Panc1 (cell line): ENCODE measurements at regions not wholly inside any gene's neighbourhood (a gene's known extent, or its start where the extent isn't known, plus 50 kb on each side); places are given as distances from the start of the nearest gene placed in this dataset.

Experiments
- POLR2AphosphoS5 ChIP-seq: IDR thresholded peaks from 2 replicates; pipeline ENCODE4 v1.6.1; 2012; ENCODE audit warnings: mild to moderate bottlenecking, low read depth, low read length, moderate library complexity
- SIN3A ChIP-seq: IDR thresholded peaks from 2 replicates; pipeline ENCODE4 v1.6.1; 2012; ENCODE audit warnings: low read depth, mild to moderate bottlenecking, low read length, moderate library complexity, borderline replicate concordance; ENCODE audit not compliant: insufficient read depth
- TF ChIP-seq, protein P1 (sequence below): fragments of 450-650 bp; IDR thresholded peaks from 2 replicates; pipeline ENCODE4 v1.5.1; 2017; ENCODE audit warnings: mild to moderate bottlenecking
- TF ChIP-seq, protein P2 (sequence below), 2 experiments: IDR thresholded peaks; 2 replicates each; pipeline ENCODE4 v1.6.1; 2011 to 2012; ENCODE audit warnings: low read depth in 2 of 2, control low read depth in 1 of 2, low read length in 1 of 2, mild to moderate bottlenecking in 1 of 2, moderate library complexity in 1 of 2; ENCODE audit not compliant: insufficient read depth in 1 of 2

- TF ChIP-seq, protein P1, sequence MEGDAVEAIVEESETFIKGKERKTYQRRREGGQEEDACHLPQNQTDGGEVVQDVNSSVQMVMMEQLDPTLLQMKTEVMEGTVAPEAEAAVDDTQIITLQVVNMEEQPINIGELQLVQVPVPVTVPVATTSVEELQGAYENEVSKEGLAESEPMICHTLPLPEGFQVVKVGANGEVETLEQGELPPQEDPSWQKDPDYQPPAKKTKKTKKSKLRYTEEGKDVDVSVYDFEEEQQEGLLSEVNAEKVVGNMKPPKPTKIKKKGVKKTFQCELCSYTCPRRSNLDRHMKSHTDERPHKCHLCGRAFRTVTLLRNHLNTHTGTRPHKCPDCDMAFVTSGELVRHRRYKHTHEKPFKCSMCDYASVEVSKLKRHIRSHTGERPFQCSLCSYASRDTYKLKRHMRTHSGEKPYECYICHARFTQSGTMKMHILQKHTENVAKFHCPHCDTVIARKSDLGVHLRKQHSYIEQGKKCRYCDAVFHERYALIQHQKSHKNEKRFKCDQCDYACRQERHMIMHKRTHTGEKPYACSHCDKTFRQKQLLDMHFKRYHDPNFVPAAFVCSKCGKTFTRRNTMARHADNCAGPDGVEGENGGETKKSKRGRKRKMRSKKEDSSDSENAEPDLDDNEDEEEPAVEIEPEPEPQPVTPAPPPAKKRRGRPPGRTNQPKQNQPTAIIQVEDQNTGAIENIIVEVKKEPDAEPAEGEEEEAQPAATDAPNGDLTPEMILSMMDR = no peak
- TF ChIP-seq POLR2AphosphoS5 = no peak
- no peak for TF ChIP-seq SIN3A
- TF ChIP-seq, protein P2, sequence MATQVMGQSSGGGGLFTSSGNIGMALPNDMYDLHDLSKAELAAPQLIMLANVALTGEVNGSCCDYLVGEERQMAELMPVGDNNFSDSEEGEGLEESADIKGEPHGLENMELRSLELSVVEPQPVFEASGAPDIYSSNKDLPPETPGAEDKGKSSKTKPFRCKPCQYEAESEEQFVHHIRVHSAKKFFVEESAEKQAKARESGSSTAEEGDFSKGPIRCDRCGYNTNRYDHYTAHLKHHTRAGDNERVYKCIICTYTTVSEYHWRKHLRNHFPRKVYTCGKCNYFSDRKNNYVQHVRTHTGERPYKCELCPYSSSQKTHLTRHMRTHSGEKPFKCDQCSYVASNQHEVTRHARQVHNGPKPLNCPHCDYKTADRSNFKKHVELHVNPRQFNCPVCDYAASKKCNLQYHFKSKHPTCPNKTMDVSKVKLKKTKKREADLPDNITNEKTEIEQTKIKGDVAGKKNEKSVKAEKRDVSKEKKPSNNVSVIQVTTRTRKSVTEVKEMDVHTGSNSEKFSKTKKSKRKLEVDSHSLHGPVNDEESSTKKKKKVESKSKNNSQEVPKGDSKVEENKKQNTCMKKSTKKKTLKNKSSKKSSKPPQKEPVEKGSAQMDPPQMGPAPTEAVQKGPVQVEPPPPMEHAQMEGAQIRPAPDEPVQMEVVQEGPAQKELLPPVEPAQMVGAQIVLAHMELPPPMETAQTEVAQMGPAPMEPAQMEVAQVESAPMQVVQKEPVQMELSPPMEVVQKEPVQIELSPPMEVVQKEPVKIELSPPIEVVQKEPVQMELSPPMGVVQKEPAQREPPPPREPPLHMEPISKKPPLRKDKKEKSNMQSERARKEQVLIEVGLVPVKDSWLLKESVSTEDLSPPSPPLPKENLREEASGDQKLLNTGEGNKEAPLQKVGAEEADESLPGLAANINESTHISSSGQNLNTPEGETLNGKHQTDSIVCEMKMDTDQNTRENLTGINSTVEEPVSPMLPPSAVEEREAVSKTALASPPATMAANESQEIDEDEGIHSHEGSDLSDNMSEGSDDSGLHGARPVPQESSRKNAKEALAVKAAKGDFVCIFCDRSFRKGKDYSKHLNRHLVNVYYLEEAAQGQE (IDR thresholded peaks at IDR 0.05; ENCODE audit: insufficient read depth in 1 of 2, low read depth in 2 of 2, low read length in 1 of 2) = no peak
Observed at GRCh38 chr3:55159711-55160110, 231.9 kb upstream of the LRTM1 start.
